MM.1S (cell line): ENCODE measurements at regions not wholly inside any gene's neighbourhood (a gene's known extent, or its start where the extent isn't known, plus 50 kb on each side); places are given as distances from the start of the nearest gene placed in this dataset.

Experiments used
- CTCF ChIP-seq: fragments of 300-600 bp; sonication (generic); IDR thresholded peaks from 2 replicates; pipeline ENCODE4 v1.5.1; 2016; ENCODE audit warnings: antibody characterized with exemption, low read length, mixed read lengths
- EZH2 ChIP-seq: fragments of 300-600 bp; sonication (generic); optimal IDR thresholded peaks from 2 replicates; pipeline ENCODE3; 2017; ENCODE audit warnings: low read depth, mild to moderate bottlenecking, antibody characterized with exemption, low read length, mixed read lengths
- EZH2phosphoT487 ChIP-seq: fragments of 300-600 bp; sonication (generic); IDR thresholded peaks from 2 replicates; pipeline ENCODE4 v1.6.1; 2018; ENCODE audit warnings: antibody characterized with exemption, low read length

- TF ChIP-seq CTCF (no peak), EZH2phosphoT487 (no peak), EZH2 (no peak)
Observed at GRCh38 chr1:65067491-65068201, 80.4 kb upstream of the AK4 start.
